ENCODE measurements at regions not wholly inside any gene's neighbourhood (a gene's known extent, or its start where the extent isn't known, plus 50 kb on each side); places are given as distances from the start of the nearest gene placed in this dataset.

DNA sequence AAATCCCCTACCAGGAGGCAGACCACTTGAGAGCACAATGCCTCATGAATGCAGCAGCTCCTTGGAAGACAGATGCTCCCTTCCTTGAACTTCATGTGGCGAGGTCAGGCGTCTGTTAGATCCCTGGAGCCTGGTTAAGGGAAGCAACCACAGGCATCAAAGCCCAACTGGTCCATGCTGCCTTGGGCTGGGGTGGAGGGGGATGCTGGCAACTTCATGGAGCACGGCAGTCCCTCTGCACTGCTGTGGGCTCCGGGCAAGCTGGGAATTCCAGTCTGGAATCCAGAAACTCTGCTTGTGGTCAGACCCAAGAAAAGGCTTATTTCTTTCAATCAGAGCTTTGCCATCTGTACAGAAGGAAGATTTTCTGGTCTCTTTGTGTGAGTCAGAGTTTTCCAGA, 130.4 kb downstream of the PFKFB3 start:
- TF ChIP-seq CTCF (conservative IDR thresholded peaks at IDR 0.05) = no peak
- no peak for TF ChIP-seq ZFX (IDR thresholded peaks at IDR 0.05)
